ENCODE measurements at regions not wholly inside any gene's neighbourhood (a gene's known extent, or its start where the extent isn't known, plus 50 kb on each side); places are given as distances from the start of the nearest gene placed in this dataset.

DNA sequence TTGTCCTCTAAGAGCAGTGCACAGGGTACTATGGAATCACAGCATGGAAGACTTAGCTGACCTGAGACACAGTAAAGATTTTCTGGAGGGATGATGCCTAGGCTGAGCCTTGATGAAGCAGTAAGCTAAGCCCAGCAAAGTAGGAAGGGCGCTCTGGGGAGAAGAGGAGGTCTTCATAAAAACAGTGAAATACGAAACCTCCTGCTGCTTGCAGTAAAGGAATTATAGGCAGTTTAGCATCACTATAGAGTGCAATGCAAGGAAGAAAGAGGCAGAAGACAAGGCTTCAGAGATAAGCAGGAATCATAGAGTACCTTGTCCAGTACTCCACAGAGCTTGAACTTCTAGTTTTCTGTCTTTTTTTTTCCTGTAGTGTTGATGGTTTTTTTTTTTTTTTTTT is 555.7 kb upstream of the CADM1 start:
- Histone ChIP-seq H3K4me3 (no peak overlapping the region), H3K9me3 (no peaks in the 10 kb centered on the region), H3K36me3 (no peaks in the 10 kb centered on the region), H3K27me3 (peaks cover 0 to 4% of the 10 kb centered on the region in 2 donors), H3K4me1 (no peaks in the 10 kb centered on the region), H3K27ac (no peak overlapping the region)
- no peak for DNase-seq
- intact Hi-C loops (cut with DNase I; ENCODE audit: low total_unique reads) = no loop called here
- TF ChIP-seq, protein P1, sequence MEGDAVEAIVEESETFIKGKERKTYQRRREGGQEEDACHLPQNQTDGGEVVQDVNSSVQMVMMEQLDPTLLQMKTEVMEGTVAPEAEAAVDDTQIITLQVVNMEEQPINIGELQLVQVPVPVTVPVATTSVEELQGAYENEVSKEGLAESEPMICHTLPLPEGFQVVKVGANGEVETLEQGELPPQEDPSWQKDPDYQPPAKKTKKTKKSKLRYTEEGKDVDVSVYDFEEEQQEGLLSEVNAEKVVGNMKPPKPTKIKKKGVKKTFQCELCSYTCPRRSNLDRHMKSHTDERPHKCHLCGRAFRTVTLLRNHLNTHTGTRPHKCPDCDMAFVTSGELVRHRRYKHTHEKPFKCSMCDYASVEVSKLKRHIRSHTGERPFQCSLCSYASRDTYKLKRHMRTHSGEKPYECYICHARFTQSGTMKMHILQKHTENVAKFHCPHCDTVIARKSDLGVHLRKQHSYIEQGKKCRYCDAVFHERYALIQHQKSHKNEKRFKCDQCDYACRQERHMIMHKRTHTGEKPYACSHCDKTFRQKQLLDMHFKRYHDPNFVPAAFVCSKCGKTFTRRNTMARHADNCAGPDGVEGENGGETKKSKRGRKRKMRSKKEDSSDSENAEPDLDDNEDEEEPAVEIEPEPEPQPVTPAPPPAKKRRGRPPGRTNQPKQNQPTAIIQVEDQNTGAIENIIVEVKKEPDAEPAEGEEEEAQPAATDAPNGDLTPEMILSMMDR (IDR thresholded peaks at IDR 0.05) = no peak

DNA sequence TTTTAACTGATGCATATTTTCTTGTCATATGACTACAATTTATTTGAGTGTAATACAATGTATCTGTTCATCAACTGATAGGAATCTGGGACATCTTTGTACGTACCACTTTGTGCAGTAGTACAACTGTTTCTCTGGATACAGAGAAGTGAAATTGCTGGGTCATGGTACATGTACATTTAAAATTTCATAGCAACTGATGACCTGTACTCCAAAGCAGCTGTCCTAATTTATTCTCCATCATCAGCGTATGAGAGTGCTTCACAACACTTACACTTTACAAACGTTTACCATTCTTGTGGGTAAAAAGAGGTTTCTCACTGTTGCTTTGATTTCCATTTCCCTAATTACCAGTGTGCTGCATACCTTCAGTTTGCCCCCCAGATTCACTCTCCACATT is 552.8 kb upstream of the CADM1 start:
- Histone ChIP-seq H3K36me3 (no peaks in the 10 kb centered on the region), H3K4me3 (no peak overlapping the region), H3K9me3 (no peaks in the 10 kb centered on the region), H3K4me1 (no peaks in the 10 kb centered on the region), H3K27me3 (peaks cover 0 to 5% of the 10 kb centered on the region in 2 donors), H3K27ac (no peak overlapping the region)
- TF ChIP-seq, protein P1 (IDR thresholded peaks at IDR 0.05) = no peak
- no peak for DNase-seq
- intact Hi-C loops (cut with DNase I; ENCODE audit: low total_unique reads) = no loop called here

DNA sequence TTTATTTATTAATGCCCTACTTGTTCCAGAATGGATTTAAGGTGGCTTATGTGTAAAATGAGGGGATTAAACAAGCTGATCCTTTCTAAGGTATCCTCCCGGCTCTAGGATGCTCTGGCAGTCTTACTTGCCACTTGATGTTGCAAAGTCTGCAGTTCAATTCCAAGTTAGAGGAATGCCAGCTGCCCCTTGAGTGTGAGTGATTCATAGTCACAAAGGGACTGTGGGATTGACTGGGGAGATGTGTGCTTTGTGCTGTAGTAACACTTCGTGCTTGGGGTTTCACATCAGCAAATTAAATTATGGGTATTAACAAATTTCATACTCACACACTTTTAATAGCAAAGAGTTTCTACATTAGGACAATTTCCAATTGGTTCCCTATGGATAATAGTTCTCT is 550.8 kb upstream of the CADM1 start:
- intact Hi-C loops (cut with DNase I; ENCODE audit: low total_unique reads) = no loop called here
- no peaks in the 10 kb centered on the region for H3K36me3 ChIP-seq
- H3K4me1 ChIP-seq = no peaks in the 10 kb centered on the region
- no peak overlapping the region for H3K27ac ChIP-seq
- H3K27me3 ChIP-seq = peaks cover 0 to 5% of the 10 kb centered on the region in 2 donors
- TF ChIP-seq, protein P1 (IDR thresholded peaks at IDR 0.05) = no peak
- H3K4me3 ChIP-seq = no peak overlapping the region
- H3K9me3 ChIP-seq = no peaks in the 10 kb centered on the region
- DNase-seq = no peak

DNA sequence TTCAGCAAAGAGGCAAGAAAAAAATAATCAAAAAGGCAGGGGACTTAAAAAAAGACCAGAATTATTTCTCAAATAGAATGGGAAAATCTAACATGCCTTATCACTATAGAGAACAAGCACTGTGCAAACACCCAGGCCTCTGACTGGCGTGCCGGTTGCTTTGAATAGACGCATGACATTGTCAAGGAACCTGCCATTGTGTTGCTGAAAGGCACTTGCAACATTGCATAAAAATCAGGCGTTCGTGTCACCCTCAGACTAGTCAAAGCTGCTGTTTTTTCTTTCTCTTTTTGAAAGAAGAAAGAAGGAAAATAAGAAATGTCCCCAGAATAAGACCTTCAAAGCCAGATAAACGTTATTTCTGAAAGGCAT is 549.3 kb upstream of the CADM1 start:
- TF ChIP-seq, protein P1 (IDR thresholded peaks at IDR 0.05) = no peak
- intact Hi-C loops (cut with DNase I; ENCODE audit: low total_unique reads) = no loop called here
- peaks cover 0 to 5% of the 10 kb centered on the region in 2 donors for H3K27me3 ChIP-seq
- no peak for DNase-seq
- H3K36me3 ChIP-seq = no peaks in the 10 kb centered on the region
- H3K4me3 ChIP-seq = no peak overlapping the region
- H3K9me3 ChIP-seq = no peaks in the 10 kb centered on the region
- H3K4me1 ChIP-seq = no peaks in the 10 kb centered on the region
- H3K27ac ChIP-seq = no peak overlapping the region

DNA sequence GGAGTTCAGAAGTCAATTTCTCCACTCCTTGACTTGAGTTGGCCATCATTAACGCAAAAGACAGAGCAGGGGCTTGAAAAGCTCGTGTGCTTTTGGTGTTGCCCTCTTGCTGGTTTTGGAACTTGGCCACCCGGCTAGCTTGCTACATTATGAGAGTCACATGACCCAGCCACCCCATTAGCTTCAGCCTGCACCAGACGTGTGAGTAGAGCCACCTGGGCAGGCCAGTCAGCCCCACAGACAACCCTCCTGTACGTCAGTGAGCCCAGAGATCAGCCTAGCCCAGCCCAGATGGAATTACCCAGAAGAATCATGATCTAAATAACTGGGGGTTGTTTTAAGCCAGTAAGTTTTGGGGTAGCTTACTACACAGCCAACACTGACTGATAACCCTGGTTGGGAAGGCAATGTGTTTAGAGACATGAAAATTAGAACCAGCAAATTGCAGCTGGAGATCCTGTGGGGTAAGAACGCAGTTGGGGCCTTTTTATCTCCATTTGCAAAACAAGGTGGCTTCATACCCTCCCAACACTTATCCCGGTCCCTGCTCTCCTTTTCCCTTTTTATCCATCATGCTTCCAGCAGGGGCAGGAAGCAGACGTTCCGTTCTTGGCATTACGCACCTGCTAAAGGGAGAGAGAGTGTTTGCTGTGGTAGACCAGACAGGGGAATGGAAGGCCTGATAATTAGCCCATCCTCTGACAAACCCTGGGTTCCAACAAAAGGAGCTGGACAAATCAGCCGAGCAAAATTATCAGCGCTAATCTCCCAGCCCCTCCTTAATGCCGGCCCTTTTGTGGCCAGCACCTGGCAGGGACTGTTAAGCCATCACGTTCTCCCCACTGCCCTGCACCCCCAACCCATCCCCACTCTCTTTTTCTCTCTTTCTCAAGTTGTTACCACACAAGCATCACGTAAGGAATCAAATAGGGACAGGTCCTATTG is 548.7 kb upstream of the CADM1 start:
- Histone ChIP-seq H3K27ac (no peak overlapping the region), H3K4me1 (no peaks in the 10 kb centered on the region), H3K36me3 (no peaks in the 10 kb centered on the region), H3K4me3 (no peak overlapping the region), H3K27me3 (peaks cover 0 to 5% of the 10 kb centered on the region in 2 donors), H3K9me3 (no peaks in the 10 kb centered on the region)
- intact Hi-C loops (cut with DNase I; ENCODE audit: low total_unique reads) = no loop called here
- DNase-seq = no peak
- TF ChIP-seq, protein P1 (IDR thresholded peaks at IDR 0.05) = no peak
